Thyroid gland (tissue), 4 donors: ENCODE measurements at regions not wholly inside any gene's neighbourhood (a gene's known extent, or its start where the extent isn't known, plus 50 kb on each side); places are given as distances from the start of the nearest gene placed in this dataset.

Experiments used
- DNase-seq, 2 donors: peaks; one replicate each; pipeline ENCODE4 v3.0.0-alpha.2; 2019
- H3K27ac ChIP-seq, 3 donors: fragments of 200-600 bp; sonication (generic); 1 replicate in 2 of 3; 2 replicates in 1 of 3; pipeline ENCODE4 v1.5.1; 2016 to 2019; ENCODE audit warnings: mild to moderate bottlenecking in 1 of 3, moderate library complexity in 1 of 3
- H3K27me3 ChIP-seq: fragments of 200-600 bp; sonication (generic); one replicate; pipeline ENCODE4 v1.5.1; 2019
- H3K36me3 ChIP-seq, 2 donors: fragments of 200-600 bp; sonication (generic); one replicate each; pipeline ENCODE4 v1.5.1; 2016 to 2019
- H3K4me1 ChIP-seq, 2 donors: fragments of 200-600 bp; sonication (generic); one replicate each; pipeline ENCODE4 v1.5.1; 2017 to 2019
- H3K4me3 ChIP-seq, 3 donors: fragments of 200-600 bp; sonication (generic); replicated peaks in 1 of 3; 1 replicate in 2 of 3; 2 replicates in 1 of 3; pipeline ENCODE4 v1.5.1; 2016; ENCODE audit warnings: mild to moderate bottlenecking in 1 of 3
- H3K9me3 ChIP-seq: fragments of 200-600 bp; sonication (generic); one replicate; pipeline ENCODE4 v1.5.1; 2017
- CTCF ChIP-seq, 6 experiments: fragments of 200-600 bp in 3 of 6; fragments of 450-650 bp in 3 of 6; sonication (generic) in 3 of 6; IDR thresholded peaks; one replicate each; pipeline ENCODE4 v1.5.1; 2016 to 2019; ENCODE audit warnings: antibody characterized with exemption in 6 of 6, mild to moderate bottlenecking in 2 of 6, inconsistent platforms in 1 of 6, moderate library complexity in 1 of 6
- POLR2A ChIP-seq, 2 donors: fragments of 450-650 bp; IDR thresholded peaks; one replicate each; pipeline ENCODE4 v1.6.1; 2017; ENCODE audit warnings: antibody characterized with exemption in 2 of 2, mild to moderate bottlenecking in 2 of 2, moderate library complexity in 1 of 2
- WGBS, 2 donors: methylation state at CpG; one replicate each; pipeline ENCODE4 v1.1.5; 2017; 5-methylcytosine and 5-hydroxymethylcytosine counted together
- intact Hi-C: fragments of 100-400 bp; cut with DNase I; formaldehyde crosslinking; loops from one replicate; pipeline ENCODE4 v1.15.1; 2023

DNA sequence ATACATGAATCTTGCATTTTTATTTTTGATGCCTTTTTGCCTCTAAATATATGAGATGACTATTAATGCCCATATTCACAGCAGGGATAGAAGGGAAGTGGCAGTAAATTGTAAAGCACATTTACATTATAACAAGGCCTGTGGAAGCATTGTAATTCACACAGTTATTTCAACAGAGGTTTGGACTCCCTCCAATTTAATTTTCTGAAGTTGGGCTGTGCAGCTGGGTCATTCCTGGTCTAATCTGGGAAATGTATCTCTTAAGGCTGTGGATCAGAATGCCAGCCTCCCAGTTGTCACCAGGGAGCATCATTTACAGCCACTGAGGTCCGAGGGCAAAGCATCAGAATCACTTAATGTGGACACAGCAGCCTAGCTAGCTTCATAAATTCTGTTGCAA is 434.5 kb downstream of the MFSD1 start:
- Histone ChIP-seq H3K9me3 (no peaks in the 10 kb centered on the region), H3K27ac (no peak overlapping the region), H3K4me1 (no peaks in the 10 kb centered on the region), H3K4me3 (no peak overlapping the region), H3K36me3 (no peaks in the 10 kb centered on the region), H3K27me3 (no peaks in the 10 kb centered on the region)
- WGBS, 2 donors, result 70 to 92% methylated on average over 1 of the region's 1 CpG
- intact Hi-C loops, result no loop called here
- DNase-seq, result no peak
- TF ChIP-seq POLR2A (IDR thresholded peaks at IDR 0.05) (no peak), CTCF (IDR thresholded peaks at IDR 0.05) (no peak)

GRCh38 chr3:159237226-159237625 is 435.4 kb downstream of the MFSD1 start:
- TF ChIP-seq CTCF (IDR thresholded peaks at IDR 0.05), result no peak
- no peak for TF ChIP-seq POLR2A (IDR thresholded peaks at IDR 0.05)
- H3K27me3 ChIP-seq, result no peaks in the 10 kb centered on the region
- intact Hi-C loops, result no loop called here

GRCh38 chr3:159238646-159239045 is 436.8 kb downstream of the MFSD1 start:
- Histone ChIP-seq H3K9me3 (no peaks in the 10 kb centered on the region), H3K36me3 (no peaks in the 10 kb centered on the region), H3K27ac (no peak overlapping the region), H3K4me1 (no peaks in the 10 kb centered on the region), H3K27me3 (no peaks in the 10 kb centered on the region), H3K4me3 (no peak overlapping the region)
- DNase-seq, result no peak
- WGBS, 2 donors, result 75 to 82% methylated on average over 2 of the region's 2 CpGs
- no peak for TF ChIP-seq POLR2A (IDR thresholded peaks at IDR 0.05)
- TF ChIP-seq CTCF (IDR thresholded peaks at IDR 0.05), result no peak
- intact Hi-C loops, result no loop called here

More at GRCh38 chr3:159237226-159237625, 435.4 kb downstream of the MFSD1 start:
- Histone ChIP-seq H3K9me3 (no peaks in the 10 kb centered on the region), H3K4me3 (no peak overlapping the region), H3K4me1 (no peaks in the 10 kb centered on the region), H3K27ac (no peak overlapping the region), H3K36me3 (no peaks in the 10 kb centered on the region)
- 52 to 56% methylated on average over 3 of the region's 3 CpGs for whole genome bisulfite sequencing, 2 donors
- DNase-seq, result no peak

DNA sequence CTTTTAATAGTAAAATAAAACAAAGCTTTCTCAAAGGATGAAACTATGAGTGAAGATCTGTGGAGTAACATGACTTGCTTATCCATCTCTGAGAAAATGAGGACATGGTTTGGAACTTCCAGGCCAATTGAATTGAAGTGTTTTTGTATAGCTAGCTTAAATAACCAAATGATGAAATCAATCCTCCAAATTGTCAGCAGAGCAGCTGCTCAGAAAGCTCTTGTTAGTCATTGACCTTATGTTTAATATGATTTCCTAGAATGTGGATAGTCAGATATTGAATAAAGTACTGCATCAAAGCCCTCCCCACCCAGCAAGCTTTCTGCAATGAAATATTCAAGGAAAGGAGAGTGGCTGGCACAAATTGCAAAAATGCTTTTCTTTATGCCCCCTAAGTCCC is 437.2 kb downstream of the MFSD1 start:
- no peak for DNase-seq

GRCh38 chr3:159244933-159245332 is 443.1 kb downstream of the MFSD1 start:
- 71 to 79% methylated on average over 4 of the region's 4 CpGs for WGBS, 2 donors
- Histone ChIP-seq H3K9me3 (no peaks in the 10 kb centered on the region), H3K36me3 (no peaks in the 10 kb centered on the region), H3K4me1 (no peaks in the 10 kb centered on the region), H3K27ac (no peak overlapping the region), H3K27me3 (no peaks in the 10 kb centered on the region), H3K4me3 (no peak overlapping the region)
- no peak for DNase-seq
- intact Hi-C loops, result no loop called here
- TF ChIP-seq POLR2A (IDR thresholded peaks at IDR 0.05) (no peak), CTCF (IDR thresholded peaks at IDR 0.05) (no peak)

More for the DNA sequence above, 437.2 kb downstream of the MFSD1 start:
- TF ChIP-seq CTCF (IDR thresholded peaks at IDR 0.05), result no peak
- no peak for TF ChIP-seq POLR2A (IDR thresholded peaks at IDR 0.05)
- no peaks in the 10 kb centered on the region for H3K36me3 ChIP-seq
- H3K4me3 ChIP-seq, result no peak overlapping the region
- H3K9me3 ChIP-seq, result no peaks in the 10 kb centered on the region
- H3K27ac ChIP-seq, result no peak overlapping the region
- H3K4me1 ChIP-seq, result no peaks in the 10 kb centered on the region
- intact Hi-C loops, result no loop called here
- no peaks in the 10 kb centered on the region for H3K27me3 ChIP-seq
